HG03039 (cell line): ENCODE measurements at regions not wholly inside any gene's neighbourhood (a gene's known extent, or its start where the extent isn't known, plus 50 kb on each side); places are given as distances from the start of the nearest gene placed in this dataset.
"Not testable (repeated sequence)": the region's sequence is repeated elsewhere in the genome, so short reads cannot be mapped to it uniquely, and the experiment has no call there.

Source experiments
- ATAC-seq: cut with Tn5 transposase; IDR thresholded peaks from one replicate; pipeline ENCODE4 v1.9.1; 2021; ENCODE audit warnings: mild to moderate bottlenecking, moderate library complexity; ENCODE audit not compliant: unreplicated experiment

DNA sequence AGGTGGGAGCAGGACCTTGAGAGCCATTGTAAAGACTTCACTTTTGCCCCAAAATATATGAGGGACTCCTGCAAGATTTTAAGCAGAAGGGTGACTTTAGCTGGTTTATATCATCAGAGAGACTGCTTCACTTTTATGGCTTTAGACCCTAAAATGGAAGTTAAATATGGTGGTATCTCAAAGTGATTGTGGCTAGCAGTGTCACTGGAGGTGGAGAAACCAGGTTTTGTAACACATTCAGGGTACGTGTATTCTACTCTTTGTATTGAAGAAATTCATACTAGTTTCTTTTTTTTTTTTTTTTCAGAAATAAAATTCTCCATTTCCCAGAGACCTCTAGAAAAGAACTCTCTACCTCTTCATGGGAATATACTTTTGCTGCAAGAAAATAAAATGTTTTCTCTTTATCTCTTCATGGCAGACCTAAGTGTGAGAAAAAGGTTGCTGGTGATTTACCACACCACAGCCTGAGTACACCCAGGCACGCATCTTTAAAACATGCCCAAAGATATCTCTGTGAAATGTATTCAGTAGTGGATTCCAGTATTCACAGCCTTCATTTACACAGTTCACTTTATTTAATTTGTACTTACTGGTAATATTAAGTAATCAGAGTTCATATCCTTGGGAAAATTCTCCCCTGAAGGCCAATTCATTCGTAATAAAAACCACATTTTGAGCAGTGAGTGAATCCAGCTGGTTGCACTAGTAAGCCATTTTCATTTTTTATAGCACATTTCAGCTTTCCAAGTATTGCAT is 74.3 kb upstream of the GUCY1A1 start:
- ATAC-seq, result no peak

DNA sequence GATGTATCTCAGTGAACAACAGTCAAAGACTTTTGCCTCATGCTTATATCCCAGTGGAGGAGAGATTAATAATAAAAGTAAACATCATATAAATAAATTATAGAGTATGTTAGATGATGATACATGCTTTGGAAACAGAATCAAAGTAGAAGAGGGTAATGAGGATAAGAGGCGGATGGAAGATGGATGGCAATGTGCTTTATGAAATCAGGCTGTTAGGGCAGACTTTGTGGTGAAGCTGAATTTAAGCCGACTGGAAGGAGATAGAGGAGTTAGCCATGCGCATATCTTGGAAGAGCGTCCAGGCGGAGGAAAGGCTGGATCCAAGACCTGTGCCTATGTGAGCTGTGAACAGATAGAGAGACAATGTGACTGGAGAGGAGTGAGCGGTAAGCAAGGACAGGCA is 74.9 kb upstream of the GUCY1A1 start:
- ATAC-seq, result no peak

DNA sequence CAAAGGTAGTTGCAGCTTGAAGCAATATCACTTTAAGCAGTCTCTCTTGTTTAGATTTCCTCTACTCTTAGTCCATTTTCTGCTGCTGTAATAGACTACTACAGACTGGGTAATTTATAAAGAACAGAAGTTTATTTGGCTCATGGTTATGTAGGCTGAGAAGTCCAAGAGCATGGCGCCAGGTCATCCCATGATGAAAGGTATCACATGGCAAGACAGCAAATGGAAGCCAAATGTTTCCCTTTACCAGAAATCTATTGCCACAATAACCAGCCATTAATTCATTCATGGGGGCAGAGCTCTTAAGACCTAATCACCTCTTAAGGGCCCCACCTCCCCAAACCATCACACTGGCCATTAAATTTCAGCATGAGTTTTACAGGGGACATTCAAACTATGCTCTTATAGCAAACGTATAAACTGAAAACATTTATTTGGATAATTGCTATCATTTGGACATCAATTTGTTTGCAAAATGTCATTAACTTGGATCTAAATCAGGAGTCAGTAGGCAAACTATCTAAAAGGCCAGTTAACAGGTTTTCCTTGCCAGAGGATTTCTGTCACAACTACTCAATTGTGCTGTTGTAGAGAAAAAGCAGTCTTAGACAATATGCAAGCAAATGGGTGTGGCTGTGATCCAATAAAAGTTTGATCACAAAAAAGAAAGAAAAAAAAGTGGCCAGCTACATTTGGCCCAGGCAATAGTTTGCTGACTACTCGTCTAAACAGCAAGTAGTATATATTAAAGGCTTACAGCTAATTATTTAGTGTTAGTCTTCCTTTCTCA is 75.7 kb upstream of the GUCY1A1 start:
- no peak for ATAC-seq

DNA sequence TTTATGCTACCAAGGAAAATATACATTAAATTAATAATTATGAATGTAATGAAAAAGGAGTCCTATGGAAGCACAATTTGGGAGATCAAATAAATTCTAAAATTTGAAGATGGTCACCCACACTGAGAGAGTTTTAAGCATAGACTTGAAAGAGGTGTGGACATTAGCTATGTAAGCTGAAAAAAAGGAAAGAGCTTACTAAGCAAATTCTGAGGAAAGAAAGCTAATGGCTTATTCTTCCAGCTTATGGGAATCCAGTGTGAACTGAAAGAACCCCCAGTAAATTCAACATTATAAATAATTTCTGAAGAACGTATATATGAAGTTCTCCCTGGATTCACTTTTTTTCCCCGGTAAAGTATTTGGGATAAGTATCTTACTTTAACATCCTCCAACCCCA is 78.2 kb upstream of the GUCY1A1 start:
- no peak for ATAC-seq

DNA sequence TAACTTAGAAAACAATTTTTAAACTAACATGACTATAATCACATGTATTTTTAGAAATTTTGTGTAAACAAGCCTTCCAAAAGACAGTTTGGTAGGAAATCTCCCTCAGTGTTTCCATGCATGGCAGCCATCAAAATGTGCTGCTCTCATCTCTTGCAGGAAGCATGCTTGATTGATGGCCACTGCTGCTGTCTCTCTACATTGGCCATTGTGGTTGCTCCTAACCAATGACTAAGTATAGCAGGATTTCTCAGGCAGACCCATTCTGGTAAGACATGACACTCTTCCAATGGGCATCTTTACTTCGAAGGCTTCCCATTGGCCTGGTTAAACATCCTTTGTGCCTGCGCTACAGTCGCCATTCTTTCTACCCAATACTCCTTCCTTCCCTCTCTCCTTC is 78.9 kb upstream of the GUCY1A1 start:
- ATAC-seq, result no peak

DNA sequence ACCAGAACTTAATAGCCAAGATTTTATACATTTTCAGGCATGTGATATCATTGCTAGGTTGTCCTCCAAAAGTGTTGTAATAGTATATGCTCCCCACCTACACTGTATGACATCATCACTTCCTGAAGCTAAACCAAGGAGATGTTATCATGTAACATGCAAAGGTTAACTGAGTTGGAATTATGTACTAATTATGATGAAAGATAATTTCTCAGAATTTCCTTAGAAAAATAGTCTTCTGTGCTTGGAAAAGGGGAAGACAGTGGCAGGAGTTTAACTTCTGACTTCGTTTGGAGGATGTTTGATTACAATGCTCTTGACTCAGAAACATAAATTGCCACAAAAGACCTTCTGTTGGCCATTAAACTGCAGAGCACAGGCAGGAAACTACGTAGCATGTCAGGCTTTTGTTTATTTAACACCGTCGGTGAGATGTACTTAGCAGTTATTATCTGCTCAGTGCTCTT is 83.6 kb upstream of the GUCY1A1 start:
- no peak for ATAC-seq

DNA sequence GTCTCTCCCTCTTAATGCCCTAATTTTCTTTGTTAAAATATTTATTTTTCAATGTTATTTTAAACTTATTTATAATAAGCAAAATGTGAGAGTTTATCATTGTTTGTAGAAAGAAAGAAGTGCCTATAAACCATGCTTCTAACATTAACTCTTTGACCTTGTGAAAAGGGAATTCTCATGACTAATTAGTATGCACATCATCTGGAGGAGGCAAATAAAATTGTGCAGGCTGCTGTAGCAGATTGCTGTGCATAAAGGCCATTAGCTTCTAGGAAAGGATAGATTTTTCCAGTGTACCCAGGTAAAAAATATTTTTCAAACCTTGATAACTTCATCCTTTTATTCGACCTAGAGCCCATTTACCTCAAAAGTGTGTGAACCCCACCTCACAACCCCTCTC is 84.6 kb upstream of the GUCY1A1 start:
- no peak for ATAC-seq

DNA sequence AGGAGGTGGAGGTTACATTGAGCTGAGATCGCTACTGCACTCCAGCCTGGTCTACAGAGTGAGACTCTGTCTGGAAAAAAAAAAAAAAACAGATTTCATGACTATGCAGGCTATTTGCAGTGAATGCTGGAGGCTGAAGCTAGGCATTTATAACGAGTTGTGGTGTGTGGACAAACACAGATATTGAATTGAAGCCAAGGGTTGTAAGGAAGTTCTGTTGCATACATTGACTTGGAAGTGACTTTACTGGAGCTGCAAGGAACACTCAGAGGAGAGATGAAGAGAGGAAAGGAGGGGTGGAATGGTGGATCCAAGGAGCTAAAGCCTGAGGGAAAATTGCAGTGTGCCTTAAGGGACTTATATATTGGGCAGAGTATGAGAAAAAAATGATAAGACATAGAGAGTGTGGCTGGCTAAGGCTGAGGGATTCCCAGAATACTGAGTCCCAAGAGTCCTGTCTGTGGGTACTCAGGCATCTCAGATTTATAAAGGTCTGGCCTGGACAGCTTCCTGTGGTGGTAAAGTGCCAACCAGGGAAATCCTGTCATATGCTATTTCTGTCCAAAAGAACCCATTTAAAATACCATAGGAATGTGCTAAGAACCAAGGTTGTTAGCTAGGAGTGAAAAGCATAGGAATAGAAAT is 87.8 kb upstream of the GUCY1A1 start:
- no peak for ATAC-seq

DNA sequence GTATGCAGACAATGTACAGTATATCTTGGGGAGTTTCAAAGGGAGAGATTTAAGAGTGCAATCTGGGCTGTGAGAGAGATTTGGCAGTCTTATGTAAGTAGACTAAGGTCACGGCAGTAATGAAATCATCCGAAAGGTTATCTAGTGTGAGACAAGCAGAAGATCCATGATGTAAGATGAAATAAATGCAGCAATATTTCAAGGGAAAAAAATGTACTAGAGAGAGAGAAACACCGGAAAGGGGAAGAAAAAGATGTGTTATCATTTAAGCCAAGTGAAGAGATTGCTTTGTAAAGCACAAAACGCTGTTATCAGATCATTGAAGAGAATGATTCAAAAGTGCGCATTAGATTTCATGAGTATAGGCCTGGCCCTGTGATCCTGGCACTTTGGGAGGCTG is 88.4 kb upstream of the GUCY1A1 start:
- no peak for ATAC-seq

DNA sequence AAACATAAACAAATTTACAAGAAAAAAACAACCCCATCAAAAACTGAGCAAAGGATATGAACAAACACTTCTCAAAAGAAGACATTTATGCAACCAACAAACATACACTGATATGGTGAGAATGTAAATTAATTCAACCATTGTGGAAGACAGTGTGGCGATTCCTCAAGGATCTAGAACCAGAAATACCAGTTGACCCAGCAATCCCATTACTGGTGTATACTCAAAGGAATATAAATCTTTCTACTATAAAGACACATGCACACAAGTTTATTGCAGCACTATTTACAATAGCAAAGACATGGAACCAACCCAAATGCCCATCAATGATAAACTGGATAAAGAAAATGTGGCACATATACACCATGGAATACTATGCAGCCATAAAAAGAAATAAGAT is 92.3 kb upstream of the GUCY1A1 start:
- ATAC-seq, result not testable (repeated sequence)

DNA sequence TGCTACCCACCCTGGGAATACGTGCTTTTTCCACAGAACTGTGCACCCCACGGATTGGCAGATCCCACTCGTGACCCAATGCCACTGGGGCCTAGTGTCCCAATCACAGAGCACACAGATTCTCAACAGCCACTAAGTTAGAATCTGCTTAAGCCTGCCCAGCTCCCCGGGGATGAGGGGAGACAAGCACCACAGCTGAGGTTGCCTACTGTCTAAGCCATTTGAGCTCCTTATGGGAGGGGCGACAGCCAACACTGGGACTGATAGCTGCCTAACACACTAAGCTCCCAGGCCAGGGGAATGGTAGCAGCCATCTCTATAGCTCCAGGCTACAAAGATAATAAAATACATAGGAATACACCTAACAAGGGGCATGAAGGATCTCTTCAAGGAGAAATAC is 93.5 kb upstream of the GUCY1A1 start:
- no peak for ATAC-seq

DNA sequence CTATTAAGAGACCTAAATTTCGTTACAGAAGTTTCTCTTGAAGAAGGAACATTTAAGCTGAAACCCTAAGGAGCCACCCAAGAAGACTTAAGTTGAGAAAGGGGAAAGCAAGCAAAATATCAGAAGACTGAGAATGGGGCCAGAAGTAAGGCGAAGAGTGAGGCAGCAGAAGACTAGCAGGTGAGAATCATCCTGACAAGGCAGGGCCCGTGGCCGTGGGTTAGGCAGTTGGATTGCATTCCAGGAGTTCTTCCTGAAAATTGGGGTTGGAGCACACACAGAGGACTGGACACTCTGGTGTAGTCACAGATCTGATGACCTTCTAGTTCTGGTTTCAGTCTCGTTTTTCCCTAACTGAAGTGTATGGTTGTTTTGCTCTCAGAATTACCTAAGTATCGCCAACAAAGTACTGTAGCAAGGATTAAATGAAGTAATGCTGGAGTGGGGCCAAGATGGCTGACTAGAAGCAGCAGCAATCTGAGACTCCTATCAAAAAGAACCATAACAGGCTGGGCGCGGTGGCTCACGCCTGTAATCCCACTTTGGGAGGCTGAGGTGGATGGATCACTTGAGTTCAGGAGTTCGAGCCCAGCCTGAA is 94.4 kb upstream of the GUCY1A1 start:
- ATAC-seq, result no peak

DNA sequence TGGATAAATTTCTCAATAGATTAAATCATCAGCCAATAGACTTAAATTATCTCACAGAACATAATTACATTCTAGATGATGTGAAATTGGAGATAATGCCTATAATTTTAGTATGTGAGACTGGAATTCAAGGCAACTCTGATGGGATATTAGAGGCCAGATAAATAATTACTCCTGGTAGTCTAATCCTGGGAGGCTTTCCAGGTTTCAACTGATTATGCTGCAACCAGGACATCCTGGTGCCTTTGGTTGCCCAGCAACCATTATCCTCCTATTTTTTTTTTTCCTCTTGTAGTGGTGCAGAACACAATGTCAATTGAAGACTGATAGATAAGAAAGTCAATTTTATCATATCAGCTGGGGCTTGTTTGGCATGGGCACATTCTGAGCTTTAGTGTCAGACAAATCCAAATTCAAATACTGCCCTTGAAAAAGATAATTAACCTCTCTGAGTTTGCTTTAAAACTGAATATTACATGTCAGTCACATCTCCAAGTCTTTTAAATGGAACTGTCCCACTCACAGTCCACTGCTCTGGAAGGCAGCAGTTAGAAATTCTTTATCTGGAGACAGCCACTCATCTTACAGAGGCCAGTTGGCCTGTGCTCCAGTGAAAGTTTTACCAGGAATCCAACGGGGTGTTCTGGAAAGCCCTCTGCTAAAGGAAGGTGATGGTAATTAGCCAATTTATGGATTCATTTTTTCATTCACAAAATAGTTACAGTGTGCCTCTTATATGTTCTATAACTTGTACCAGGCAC is 95.3 kb upstream of the GUCY1A1 start:
- ATAC-seq, result no peak

DNA sequence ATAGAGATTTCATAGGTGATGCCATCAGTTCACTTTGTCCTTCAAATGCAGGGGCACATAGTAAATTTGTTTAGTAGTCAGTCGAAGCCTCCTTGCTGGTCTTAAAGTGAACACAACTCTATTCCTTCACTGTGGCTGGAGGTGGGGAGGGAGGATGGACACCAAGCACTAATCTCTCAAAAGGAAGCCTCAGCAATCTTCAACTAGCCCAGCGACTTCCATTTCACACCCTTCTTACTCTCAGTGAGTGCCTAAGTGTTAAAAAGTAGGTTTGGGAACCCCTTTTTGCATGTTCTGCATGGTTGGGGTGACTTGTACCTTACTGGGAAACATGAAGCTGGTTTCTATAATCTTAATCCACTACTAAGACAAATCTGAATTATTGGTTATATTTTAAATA is 96.0 kb upstream of the GUCY1A1 start:
- no peak for ATAC-seq

DNA sequence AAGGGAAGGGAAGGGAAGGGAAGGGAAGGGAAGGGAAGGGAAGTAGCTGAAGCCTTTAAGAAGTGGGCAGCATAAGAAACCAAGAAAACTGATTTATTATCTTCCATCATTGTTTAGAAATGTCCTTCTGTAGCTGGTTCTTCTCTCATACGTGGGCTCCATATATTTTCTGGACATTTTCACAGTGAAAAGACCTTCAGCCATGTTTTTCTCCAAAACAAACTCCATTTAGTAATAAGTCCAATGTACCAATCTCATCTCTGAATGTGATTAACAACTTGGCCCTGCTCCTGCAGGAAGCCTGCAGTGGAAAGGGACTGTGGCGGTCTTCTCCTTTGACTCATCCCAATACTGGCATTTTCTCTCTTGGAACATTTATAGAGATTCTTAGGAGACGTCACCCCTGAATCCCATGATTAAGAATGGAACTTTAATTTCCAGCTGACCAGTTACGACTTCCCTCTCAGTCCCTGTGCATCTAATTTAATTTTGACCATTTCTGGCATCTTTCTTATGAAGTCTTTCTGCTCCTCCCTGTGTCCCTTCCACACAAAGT is 96.6 kb upstream of the GUCY1A1 start:
- no peak for ATAC-seq

DNA sequence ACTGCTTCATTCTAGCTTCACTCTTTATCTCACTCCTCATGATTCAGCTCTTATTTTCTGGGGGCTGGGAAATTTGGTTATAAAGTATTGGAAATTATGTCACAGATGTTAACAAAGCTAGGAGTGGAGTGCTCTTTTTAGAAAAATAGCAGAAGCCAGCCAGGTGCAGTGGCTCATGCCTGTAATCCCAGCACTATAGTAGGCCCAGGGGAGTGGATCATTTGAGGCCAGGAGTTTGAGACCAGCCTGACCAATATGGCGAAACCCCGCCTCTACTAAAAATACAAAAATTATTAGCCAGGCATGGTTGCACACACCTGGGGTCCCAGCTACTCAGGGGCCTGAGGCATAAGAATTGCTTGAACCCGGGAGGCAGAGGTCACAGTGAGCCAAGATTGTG is 97.2 kb upstream of the GUCY1A1 start:
- ATAC-seq, result no peak

DNA sequence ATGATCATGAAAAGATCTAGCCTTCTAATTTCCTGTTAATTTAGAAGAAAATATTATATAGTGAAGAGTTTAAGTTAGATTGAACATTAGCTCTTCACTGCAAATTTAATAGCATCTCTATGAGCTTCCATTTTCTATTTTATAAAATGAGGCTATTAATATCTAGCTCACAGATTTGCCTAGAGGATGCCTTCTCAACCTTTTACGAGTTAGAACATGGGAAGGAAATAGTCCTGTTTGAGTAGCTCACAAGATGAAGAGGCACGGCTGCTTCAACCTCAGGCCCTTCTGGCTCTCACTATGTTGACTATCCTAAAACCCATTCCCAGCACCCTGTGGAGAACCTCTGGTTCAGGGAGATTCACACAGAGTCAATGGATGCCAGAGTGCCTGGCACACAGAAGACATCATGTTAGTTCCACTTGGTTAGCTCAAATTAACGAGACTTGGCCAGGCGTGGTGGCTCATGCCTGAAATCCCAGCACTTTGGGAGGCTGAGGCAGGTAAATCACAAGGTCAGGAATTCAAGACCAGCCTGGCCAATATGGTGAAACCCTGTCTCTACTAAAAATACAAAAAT is 97.9 kb upstream of the GUCY1A1 start:
- ATAC-seq, result no peak

DNA sequence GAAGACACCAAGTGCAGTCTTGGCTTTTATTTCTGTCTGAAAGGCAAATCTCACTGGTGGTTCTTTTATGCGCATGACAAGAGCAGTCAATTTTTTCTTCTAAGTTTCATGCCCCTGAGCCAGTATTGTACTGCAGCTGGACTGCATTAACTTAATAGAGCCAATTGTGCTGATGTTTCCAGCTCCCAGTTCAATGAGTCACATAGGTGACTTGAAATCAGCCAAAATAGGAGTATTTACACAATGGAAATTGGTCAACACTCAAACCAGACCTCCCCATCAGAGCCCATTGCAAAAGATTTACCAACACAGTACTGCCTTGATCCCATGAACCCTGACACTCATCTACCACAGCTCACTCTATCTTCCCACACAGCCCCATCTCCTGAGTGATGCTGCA is 100.3 kb upstream of the GUCY1A1 start:
- no peak for ATAC-seq

DNA sequence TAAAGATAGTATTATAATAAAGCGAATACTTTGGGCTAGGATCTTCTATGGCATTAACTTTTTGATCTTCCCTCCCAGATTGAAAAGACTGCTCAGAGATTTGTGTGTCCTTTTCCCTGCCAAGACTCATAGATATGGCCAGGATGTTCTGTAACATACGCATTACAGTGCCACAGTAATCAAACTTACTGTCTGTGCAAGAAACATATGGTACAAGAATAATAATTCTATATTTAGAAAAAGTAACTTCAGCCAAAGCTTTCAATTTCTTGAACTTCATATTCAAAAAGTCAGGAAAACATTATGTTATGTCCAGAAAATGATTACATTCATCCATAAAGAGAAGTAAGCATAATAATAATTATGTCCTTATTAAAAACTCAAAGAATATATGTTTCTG is 100.9 kb upstream of the GUCY1A1 start:
- ATAC-seq, result no peak

DNA sequence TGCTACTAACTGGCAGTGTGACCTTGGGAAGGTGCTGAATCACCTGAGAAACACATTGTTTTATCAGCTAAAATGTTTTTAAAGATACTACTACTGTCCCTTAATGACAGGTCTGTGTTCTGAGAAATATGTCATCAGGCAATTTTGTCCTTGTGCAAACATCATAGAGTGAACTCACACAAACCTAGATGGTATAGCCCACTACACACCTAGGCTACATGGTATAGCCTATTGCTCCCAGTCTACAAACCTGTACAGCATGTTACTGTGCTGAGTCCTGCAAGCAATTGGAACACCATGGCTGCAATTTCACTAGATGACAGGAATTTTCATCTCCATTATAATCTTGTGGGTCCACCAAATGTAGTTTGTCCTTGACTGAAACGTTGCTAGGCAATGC is 101.3 kb upstream of the GUCY1A1 start:
- no peak for ATAC-seq
